ENCODE measurements at regions not wholly inside any gene's neighbourhood (a gene's known extent, or its start where the extent isn't known, plus 50 kb on each side); places are given as distances from the start of the nearest gene placed in this dataset.

GRCh38 chr5:31079668-31080067 lies 113.8 kb upstream of the CDH6 start:
- Histone ChIP-seq H3K4me1 (ENCODE audit: low read depth) (no peaks in the 10 kb centered on the region), H3K27me3 (no peaks in the 10 kb centered on the region), H3K4me3 (no peak overlapping the region), H3K9me3 (ENCODE audit: low read depth) (no peaks in the 10 kb centered on the region), H3K27ac (no peak overlapping the region), H3K36me3 (no peaks in the 10 kb centered on the region)
- TF ChIP-seq, protein P1, sequence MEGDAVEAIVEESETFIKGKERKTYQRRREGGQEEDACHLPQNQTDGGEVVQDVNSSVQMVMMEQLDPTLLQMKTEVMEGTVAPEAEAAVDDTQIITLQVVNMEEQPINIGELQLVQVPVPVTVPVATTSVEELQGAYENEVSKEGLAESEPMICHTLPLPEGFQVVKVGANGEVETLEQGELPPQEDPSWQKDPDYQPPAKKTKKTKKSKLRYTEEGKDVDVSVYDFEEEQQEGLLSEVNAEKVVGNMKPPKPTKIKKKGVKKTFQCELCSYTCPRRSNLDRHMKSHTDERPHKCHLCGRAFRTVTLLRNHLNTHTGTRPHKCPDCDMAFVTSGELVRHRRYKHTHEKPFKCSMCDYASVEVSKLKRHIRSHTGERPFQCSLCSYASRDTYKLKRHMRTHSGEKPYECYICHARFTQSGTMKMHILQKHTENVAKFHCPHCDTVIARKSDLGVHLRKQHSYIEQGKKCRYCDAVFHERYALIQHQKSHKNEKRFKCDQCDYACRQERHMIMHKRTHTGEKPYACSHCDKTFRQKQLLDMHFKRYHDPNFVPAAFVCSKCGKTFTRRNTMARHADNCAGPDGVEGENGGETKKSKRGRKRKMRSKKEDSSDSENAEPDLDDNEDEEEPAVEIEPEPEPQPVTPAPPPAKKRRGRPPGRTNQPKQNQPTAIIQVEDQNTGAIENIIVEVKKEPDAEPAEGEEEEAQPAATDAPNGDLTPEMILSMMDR (IDR thresholded peaks at IDR 0.05; ENCODE audit: low read depth, low read length): no peak
- no peak for DNase-seq (ENCODE audit: low read depth in 1 of 2, low spot score in 1 of 2)

DNA sequence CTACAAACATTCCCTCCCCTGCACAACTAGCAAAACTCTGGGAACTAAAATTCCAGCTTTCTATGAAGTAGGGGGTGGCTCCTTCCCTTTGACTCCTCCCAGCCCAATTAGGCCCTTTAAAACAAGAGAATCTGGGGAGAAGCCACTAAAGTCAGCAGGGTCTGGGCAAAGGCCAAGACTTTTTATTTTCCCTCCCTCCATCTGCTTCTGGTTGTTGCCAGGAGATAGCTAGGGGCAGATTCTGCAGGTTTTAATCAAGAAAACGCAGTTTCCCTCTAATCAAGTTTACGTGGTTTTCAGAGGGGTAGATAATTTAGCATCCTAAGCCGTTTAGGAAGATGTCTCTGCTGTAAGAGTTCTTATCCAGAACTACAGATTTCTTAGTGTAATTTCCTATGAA lies 114.5 kb upstream of the CDH6 start:
- H3K4me1 ChIP-seq (ENCODE audit: low read depth): no peaks in the 10 kb centered on the region
- no peaks in the 10 kb centered on the region for H3K36me3 ChIP-seq
- TF ChIP-seq, protein P1 (IDR thresholded peaks at IDR 0.05; ENCODE audit: low read depth, low read length): no peak
- no peak overlapping the region for H3K4me3 ChIP-seq
- no peaks in the 10 kb centered on the region for H3K27me3 ChIP-seq
- H3K27ac ChIP-seq: no peak overlapping the region
- no peak for DNase-seq (ENCODE audit: low read depth in 1 of 2, low spot score in 1 of 2)
- H3K9me3 ChIP-seq (ENCODE audit: low read depth): no peaks in the 10 kb centered on the region

DNA sequence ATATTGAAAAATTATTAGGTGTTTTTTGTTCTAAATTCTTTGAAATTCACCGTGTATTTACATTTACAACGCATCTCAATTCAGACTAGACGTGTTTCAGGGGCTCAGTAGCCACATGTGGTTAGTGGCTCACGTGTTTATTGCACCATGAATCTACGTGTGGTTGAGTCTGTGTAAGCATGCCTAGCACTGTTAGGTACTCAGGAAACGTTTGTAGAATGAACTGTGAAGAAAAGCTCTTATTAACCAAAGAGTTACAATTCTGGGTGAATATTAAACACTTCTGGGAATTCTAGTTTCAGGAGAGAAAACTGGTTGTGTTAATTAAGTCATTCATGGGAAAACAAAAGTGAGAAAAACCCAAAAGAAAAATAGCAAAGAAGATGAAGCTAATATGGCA lies 117.5 kb upstream of the CDH6 start:
- Histone ChIP-seq H3K36me3 (no peaks in the 10 kb centered on the region), H3K4me3 (no peak overlapping the region), H3K27ac (no peak overlapping the region), H3K27me3 (no peaks in the 10 kb centered on the region), H3K4me1 (ENCODE audit: low read depth) (no peaks in the 10 kb centered on the region), H3K9me3 (ENCODE audit: low read depth) (no peaks in the 10 kb centered on the region)
- no peak for DNase-seq (ENCODE audit: low read depth in 1 of 2, low spot score in 1 of 2)
- TF ChIP-seq, protein P1 (IDR thresholded peaks at IDR 0.05; ENCODE audit: low read depth, low read length): no peak

DNA sequence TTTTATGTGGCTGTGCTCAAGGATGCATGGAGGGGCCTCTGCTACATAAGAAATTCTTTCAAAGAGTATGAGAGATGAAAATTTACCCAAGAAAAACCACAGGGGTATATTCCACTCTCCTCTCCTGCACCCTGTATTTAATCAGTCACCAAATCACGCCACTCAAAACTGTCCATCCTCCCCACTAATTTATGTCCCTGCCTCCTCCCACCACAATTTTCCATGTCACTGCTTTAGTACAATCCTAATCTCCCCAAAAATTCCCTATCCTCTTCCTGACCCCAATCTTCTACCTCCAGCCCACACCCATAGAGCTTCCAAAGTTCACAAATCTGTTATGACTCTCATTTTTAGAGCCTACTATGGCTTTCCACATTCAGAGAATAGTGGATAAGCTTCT lies 125.2 kb upstream of the CDH6 start:
- Histone ChIP-seq H3K36me3 (no peaks in the 10 kb centered on the region), H3K4me1 (ENCODE audit: low read depth) (no peaks in the 10 kb centered on the region), H3K27ac (no peak overlapping the region), H3K27me3 (no peaks in the 10 kb centered on the region), H3K4me3 (no peak overlapping the region), H3K9me3 (ENCODE audit: low read depth) (no peaks in the 10 kb centered on the region)
- DNase-seq (ENCODE audit: low read depth in 1 of 2, low spot score in 1 of 2): no peak
- TF ChIP-seq, protein P1 (IDR thresholded peaks at IDR 0.05; ENCODE audit: low read depth, low read length): no peak

- Histone ChIP-seq H3K27me3 (no peaks in the 10 kb centered on the region), H3K27ac (no peak overlapping the region), H3K9me3 (ENCODE audit: low read depth) (no peaks in the 10 kb centered on the region), H3K36me3 (no peaks in the 10 kb centered on the region), H3K4me1 (ENCODE audit: low read depth) (no peaks in the 10 kb centered on the region), H3K4me3 (no peak overlapping the region)
- TF ChIP-seq, protein P1 (IDR thresholded peaks at IDR 0.05; ENCODE audit: low read depth, low read length): no peak
- peak in 1 of 2 donors; percentile 69 for DNase-seq (ENCODE audit: low read depth in 1 of 2, low spot score in 1 of 2)
Observed at GRCh38 chr5:31066655-31067328, 126.7 kb upstream of the CDH6 start.

All from cardiac muscle cell (in vitro differentiated cells and primary cell).